Superior temporal gyrus (tissue), 1 donor: ENCODE measurements at regions not wholly inside any gene's neighbourhood (a gene's known extent, or its start where the extent isn't known, plus 50 kb on each side); places are given as distances from the start of the nearest gene placed in this dataset.
A peak's percentile ranks its signal among the peaks of the same experiment; 100 is the strongest.

Source experiments
- DNase-seq: peaks from one replicate; pipeline ENCODE4 v3.0.0-alpha.2; 2016; ENCODE audit errors: extremely low spot score

- DNase-seq, result no peak
Measured at GRCh38 chr1:29972421-29973053, 736.2 kb downstream of the PTPRU start.

GRCh38 chr1:29971703-29972102, 735.4 kb downstream of the PTPRU start:
- DNase-seq, result no peak

- no peak for DNase-seq
Measured at GRCh38 chr1:29970747-29971325, 734.5 kb downstream of the PTPRU start.

DNA sequence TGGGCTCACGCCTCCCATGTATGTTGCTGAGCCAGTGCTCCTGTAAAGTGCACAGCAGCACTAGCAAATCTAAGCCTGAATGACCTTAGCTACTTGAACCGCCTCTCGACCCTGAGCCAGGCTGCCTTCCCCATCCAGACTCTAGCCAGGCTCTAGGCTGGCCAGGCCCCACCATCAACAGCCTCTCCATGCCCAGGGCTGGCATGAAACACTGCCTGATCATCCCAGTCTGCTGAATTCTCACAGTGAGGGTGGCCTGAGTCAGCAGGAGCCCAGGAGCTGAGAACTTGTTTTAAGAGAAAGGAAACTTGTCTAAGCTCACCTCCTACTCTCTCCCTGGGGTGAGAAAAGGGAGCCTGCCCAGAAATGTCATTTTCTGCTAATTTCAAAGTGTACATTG, 733.3 kb downstream of the PTPRU start:
- DNase-seq, result peak; percentile 35

- no peak for DNase-seq
Measured at GRCh38 chr1:29967261-29967660, 730.9 kb downstream of the PTPRU start.

- DNase-seq, result no peak
Measured at GRCh38 chr1:29966526-29967045, 730.3 kb downstream of the PTPRU start.

- no peak for DNase-seq
Measured at GRCh38 chr1:29964718-29965533, 728.6 kb downstream of the PTPRU start.

- DNase-seq, result no peak
Measured at GRCh38 chr1:29963946-29964345, 727.6 kb downstream of the PTPRU start.

GRCh38 chr1:29962831-29963247, 726.5 kb downstream of the PTPRU start:
- DNase-seq, result no peak

DNA sequence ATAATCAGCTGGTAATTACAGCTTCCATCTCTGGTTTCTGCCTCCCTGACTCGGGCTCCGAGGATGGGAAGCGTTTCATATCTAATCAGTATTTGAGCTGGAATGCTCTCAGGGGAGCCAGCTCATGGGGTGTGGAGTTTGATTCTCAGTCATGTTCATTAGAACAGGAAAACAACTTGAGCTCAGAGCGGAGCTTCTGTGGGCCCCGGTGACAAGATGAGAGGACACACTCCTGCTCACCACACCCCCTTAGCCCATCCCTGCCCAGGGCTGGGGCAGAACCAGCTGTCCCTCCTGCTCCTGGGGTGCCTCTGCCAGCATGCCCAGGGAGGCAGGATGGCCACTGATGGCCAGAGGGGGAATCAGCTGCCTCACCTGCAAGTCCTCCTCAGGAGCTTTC, 726.0 kb downstream of the PTPRU start:
- no peak for DNase-seq

- no peak for DNase-seq
Measured at GRCh38 chr1:29961293-29962059, 725.2 kb downstream of the PTPRU start.

DNA sequence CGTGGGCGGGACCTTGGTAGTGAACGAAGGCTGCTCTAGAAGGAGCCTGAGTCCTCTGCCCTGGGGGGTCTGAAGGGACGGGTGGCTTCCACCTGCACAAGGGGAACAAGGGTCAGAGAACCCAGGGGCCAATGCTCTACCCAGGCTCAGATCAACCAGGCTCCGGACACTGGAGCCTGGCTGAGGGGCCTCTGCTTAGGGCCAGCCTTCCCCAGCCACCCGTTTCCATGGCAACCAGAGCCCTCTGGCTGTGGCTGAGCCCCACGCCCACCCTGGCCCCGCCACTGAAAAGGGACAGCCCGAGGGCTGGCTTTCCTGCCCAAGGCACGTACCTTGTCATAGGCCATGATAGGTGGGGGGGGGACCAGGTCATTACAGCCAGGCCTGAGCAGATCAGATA, 724.6 kb downstream of the PTPRU start:
- DNase-seq, result no peak

- DNase-seq, result no peak
Measured at GRCh38 chr1:29960156-29960755, 723.9 kb downstream of the PTPRU start.

DNA sequence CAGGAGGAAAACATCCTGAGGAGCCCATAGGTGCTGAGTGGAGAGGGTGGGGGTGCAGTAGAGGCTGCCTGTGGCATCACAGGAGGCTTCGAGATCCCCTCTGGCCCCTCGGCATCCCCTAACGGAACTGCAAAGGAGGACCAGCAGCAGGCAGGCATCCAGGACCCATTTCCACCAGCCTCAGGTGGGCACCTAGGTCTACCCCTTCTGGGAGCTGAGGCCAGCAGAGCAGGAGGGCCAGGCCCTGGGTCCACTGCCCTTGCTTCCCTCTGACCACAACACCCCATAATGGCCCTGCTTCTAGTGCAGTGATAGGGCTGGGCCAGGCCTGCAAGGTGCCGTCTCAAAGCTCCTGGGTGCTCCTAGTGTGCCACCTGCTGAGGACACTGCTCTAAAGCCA, 723.0 kb downstream of the PTPRU start:
- no peak for DNase-seq

GRCh38 chr1:29958271-29958670, 721.9 kb downstream of the PTPRU start:
- no peak for DNase-seq

DNA sequence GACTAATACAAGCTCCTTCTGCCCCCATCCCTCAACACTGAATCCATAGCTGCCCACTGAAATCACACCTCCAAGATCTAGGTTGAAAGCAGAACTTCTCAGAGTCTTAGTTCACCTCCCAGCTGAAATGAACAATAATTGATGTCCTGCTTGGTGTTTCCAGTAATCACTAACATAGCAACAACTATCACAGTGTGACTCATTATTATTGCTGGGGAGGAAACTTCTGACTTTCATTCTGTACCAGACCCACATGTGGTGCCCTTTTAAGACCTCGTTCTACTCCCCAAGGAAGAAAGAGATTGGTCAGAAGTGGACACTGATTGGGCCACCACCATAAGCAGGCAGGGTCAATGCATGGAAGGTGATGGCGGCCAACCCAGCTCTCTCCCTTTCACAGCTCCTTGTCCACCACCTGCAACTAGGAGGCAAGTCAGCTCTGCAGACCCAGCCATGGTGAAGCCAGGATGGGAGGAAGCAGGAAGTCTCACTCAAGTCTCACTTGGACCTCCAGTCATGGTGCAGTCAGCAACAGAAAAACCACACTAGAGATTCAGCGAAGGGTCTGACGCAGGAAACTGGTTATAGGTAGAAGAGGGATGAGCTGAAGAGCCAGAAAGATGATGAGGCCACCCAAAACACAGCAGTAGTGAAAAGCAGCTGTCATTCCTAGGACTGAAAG, 720.2 kb downstream of the PTPRU start:
- no peak for DNase-seq

- no peak for DNase-seq
Measured at GRCh38 chr1:29954591-29954990, 718.3 kb downstream of the PTPRU start.

- DNase-seq, result no peak
Measured at GRCh38 chr1:29953961-29954360, 717.6 kb downstream of the PTPRU start.

- DNase-seq, result no peak
Measured at GRCh38 chr1:29949676-29950075, 713.4 kb downstream of the PTPRU start.

- DNase-seq, result no peak
Measured at GRCh38 chr1:29948581-29948980, 712.3 kb downstream of the PTPRU start.

GRCh38 chr1:29946057-29946456, 709.7 kb downstream of the PTPRU start:
- DNase-seq, result no peak
